Fibroblast of the conjunctiva (primary cell): ENCODE measurements at regions not wholly inside any gene's neighbourhood (a gene's known extent, or its start where the extent isn't known, plus 50 kb on each side); places are given as distances from the start of the nearest gene placed in this dataset.

Experiments
- DNase-seq: peaks from one replicate; pipeline ENCODE4 v3.0.0-alpha.2; 2010; ENCODE audit warnings: low read depth

DNA sequence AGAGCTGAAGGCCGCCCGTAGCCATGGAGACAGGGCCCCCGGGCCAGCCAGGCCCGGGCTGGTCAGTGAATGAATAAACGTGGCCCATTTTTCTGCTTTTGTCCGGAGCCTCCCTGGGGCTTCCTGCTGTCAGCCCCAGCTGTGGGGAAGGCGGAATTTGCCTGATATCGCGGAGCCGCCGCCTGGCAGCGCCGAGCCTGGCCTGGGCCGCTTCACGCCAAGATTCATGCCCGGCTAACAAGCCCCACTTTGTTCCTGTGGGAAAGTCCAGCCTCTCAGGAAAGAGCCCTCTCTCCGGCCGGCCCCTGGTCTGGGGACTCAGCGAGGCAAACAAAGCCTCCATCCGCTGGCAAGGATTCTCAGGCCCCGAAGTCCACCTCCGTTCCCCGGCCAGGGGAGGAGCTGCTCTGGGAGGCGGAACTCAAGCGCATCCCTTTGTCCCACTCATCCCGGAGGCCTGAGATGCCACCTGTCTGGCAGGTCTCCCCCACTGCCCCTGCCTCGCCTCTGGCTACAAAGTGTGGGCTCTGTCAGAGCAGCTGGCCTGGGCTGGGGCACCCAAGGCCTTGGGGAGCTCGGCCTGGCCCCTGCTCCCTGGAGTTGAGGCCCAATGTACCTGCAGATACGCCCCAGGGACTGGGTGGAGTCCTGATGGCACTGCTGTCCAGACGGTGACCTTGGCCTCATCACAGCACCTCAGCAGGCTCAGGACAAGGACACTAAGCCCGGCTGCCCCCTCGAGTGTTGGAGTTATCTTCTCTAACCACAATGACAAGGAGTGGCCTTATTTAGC lies 51.6 kb upstream of the SLC6A11 start:
- no peak for DNase-seq

DNA sequence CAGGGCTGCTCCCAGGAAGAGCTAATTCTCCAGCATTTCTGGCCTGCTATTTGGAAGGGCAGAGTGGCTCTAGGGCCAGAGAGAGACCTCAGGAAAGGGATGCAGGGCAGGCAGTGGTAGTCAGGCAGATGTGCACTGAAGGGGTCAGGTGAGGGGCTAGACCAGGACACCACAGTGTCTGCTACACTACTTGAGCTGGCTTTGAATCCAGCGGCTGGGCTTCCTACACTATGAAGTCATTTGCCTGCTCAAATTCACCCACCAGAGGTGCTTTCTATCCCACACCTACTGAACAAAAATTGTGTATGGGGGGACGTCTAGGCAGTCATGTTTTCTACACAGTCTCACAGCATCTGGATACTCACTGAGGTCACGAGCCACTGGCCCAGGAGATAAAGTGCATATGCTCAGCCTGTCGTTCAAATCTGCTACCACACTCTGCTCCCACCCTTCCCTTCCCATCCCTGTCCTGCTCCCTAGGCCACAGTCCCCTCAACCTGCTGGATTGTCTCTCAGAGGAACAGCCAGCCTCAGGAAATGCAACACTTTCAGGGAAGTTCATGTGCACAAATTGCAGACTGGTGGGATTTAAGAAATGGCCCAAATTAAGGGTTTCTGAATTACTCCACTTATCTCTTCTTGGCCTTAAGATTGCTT lies 49.9 kb upstream of the SLC6A11 start:
- no peak for DNase-seq
